Body of pancreas (tissue), 4 donors: ENCODE measurements at regions not wholly inside any gene's neighbourhood (a gene's known extent, or its start where the extent isn't known, plus 50 kb on each side); places are given as distances from the start of the nearest gene placed in this dataset.
"Not testable (repeated sequence)": the region's sequence is repeated elsewhere in the genome, so short reads cannot be mapped to it uniquely, and the experiment has no call there.

Experiments used
- ATAC-seq: fragments of 150-250 bp; one replicate; pipeline ENCODE4 v1.9.1; 2016
- DNase-seq, 4 donors: peaks; one replicate each; pipeline ENCODE4 v3.0.0-alpha.2; 2019
- H3K27ac ChIP-seq, 4 donors: fragments of 200-600 bp; sonication (generic); 1 replicate in 3 of 4; 2 replicates in 1 of 4; pipeline versions ENCODE4 v1.5.1 to v1.6.1; 2016 to 2019; ENCODE audit warnings: mild to moderate bottlenecking in 1 of 4, mixed read lengths in 1 of 4, moderate library complexity in 1 of 4
- H3K27me3 ChIP-seq, 2 donors: fragments of 200-600 bp; sonication (generic); one replicate each; pipeline ENCODE4 v1.6.0; 2016; ENCODE audit warnings: mild to moderate bottlenecking in 1 of 2
- H3K36me3 ChIP-seq, 2 donors: fragments of 200-600 bp; sonication (generic); replicated peaks in 1 of 2; 2 replicates each; pipeline ENCODE4 v1.5.1; 2016; ENCODE audit warnings: low read depth in 2 of 2; ENCODE audit not compliant: insufficient read depth in 1 of 2
- H3K4me1 ChIP-seq: fragments of 200-600 bp; sonication (generic); one replicate; pipeline ENCODE4 v1.6.0; 2016
- H3K4me3 ChIP-seq, 2 donors: fragments of 200-600 bp; sonication (generic); 1 replicate in 1 of 2; 2 replicates in 1 of 2; pipeline ENCODE4 v1.5.1; 2016 to 2019
- H3K9me3 ChIP-seq, 3 donors: fragments of 200-600 bp; sonication (generic); 1 replicate in 2 of 3; 2 replicates in 1 of 3; pipeline ENCODE4 v1.5.1; 2016
- CTCF ChIP-seq, 7 experiments: fragments of 450-650 bp in 4 of 7; fragments of 200-600 bp in 3 of 7; sonication (generic) in 3 of 7; IDR thresholded peaks; one replicate each; pipeline ENCODE4 v1.5.1; 2016 to 2019; ENCODE audit warnings: antibody characterized with exemption in 7 of 7
- POLR2A ChIP-seq, 3 donors: fragments of 450-650 bp; IDR thresholded peaks; one replicate each; pipeline ENCODE4 v1.6.1; 2016; ENCODE audit warnings: antibody characterized with exemption in 3 of 3, mild to moderate bottlenecking in 2 of 3
- WGBS, 2 donors: methylation state at CpG; one replicate each; pipeline ENCODE4 v1.1.5; 2017; 5-methylcytosine and 5-hydroxymethylcytosine counted together
- intact Hi-C: fragments of 100-400 bp; cut with DNase I; formaldehyde crosslinking; loops from one replicate; pipeline ENCODE4 v1.15.1; 2023

DNA sequence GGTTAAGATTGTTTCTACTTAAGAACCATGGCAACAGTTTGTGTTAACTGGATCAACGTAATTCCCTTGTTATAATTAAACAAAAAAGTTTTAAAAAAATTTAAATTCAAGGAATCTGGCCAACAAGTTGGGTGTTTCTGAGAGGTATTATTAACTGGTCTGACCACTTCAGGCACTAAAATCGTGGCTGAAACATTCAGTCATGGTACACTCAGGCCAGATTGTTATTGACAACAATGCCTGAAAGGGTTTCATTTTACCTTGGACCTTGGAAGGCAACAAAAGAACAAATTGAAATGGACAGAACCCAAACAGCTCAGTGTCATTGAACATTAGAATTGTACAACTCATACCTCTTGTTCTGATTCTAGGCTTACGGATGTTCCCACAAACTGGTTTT lies 103.3 kb upstream of the ARMC3 start:
- ATAC-seq = no peak
- H3K36me3 ChIP-seq = no peaks in the 10 kb centered on the region
- no peaks in the 10 kb centered on the region for H3K27me3 ChIP-seq
- TF ChIP-seq POLR2A (IDR thresholded peaks at IDR 0.05) = no peak
- no peak for TF ChIP-seq CTCF (IDR thresholded peaks at IDR 0.05)
- no peak for DNase-seq
- H3K4me3 ChIP-seq = no peak overlapping the region
- H3K9me3 ChIP-seq = no peaks in the 10 kb centered on the region
- no peaks in the 10 kb centered on the region for H3K4me1 ChIP-seq
- no peak overlapping the region for H3K27ac ChIP-seq
- 72 to 77% methylated on average over 3 of the region's 3 CpGs for WGBS, 2 donors
- intact Hi-C loops = no loop called here

- no peak for ATAC-seq
- intact Hi-C loops = no loop called here
- DNase-seq = no peak
- H3K9me3 ChIP-seq = no peaks in the 10 kb centered on the region
- no peak for TF ChIP-seq POLR2A (IDR thresholded peaks at IDR 0.05)
- no peak for TF ChIP-seq CTCF (IDR thresholded peaks at IDR 0.05)
- H3K4me1 ChIP-seq = no peaks in the 10 kb centered on the region
- H3K36me3 ChIP-seq = no peaks in the 10 kb centered on the region
- no peak overlapping the region for H3K4me3 ChIP-seq
- H3K27me3 ChIP-seq = no peaks in the 10 kb centered on the region
- H3K27ac ChIP-seq = no peak overlapping the region
Observed at GRCh38 chr10:22823109-22823508, 104.7 kb upstream of the ARMC3 start.

- H3K4me3 ChIP-seq, DNase-seq, H3K36me3 ChIP-seq, H3K27ac ChIP-seq, intact Hi-C loops, H3K4me1 ChIP-seq, ATAC-seq, H3K9me3 ChIP-seq, H3K27me3 ChIP-seq: not testable (repeated sequence)
- WGBS, 2 donors = 93 to 94% methylated on average over 5 of the region's 5 CpGs
Observed at GRCh38 chr10:22821921-22822320, 105.9 kb upstream of the ARMC3 start.

GRCh38 chr10:22821501-22821900 lies 106.4 kb upstream of the ARMC3 start:
- H3K9me3 ChIP-seq = no peaks in the 10 kb centered on the region

DNA sequence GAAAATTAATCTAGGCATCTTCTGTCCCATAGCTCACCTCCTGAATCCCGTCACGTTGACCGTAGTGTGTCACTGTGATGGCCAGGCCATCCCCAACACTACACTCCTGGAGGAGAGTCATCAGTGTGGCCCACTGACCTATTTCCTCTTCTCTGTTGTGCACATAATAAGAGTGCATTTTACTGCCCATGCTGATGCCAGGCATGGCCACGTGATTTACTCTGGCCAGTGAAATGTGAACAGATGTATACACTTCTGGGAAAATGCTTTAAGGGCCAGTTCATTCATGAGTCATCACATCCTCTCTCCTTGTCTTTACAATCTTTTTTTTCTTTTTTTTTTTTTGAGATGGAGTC lies 101.9 kb upstream of the PIP4K2A start:
- intact Hi-C loops = no loop called here
- 81 to 87% methylated on average over 4 of the region's 4 CpGs for WGBS, 2 donors
- DNase-seq = peak in 1 of 4 donors; percentile 15
- Histone ChIP-seq H3K4me1 (no peaks in the 10 kb centered on the region), H3K27ac (no peak overlapping the region), H3K36me3 (no peaks in the 10 kb centered on the region), H3K4me3 (no peak overlapping the region), H3K27me3 (no peaks in the 10 kb centered on the region), H3K9me3 (no peaks in the 10 kb centered on the region)
- ATAC-seq = no peak
- no peak for TF ChIP-seq CTCF (IDR thresholded peaks at IDR 0.05)
- TF ChIP-seq POLR2A (IDR thresholded peaks at IDR 0.05) = no peak

More at GRCh38 chr10:22821501-22821900, 106.4 kb upstream of the ARMC3 start:
- Histone ChIP-seq H3K27me3 (no peaks in the 10 kb centered on the region), H3K27ac (no peak overlapping the region), H3K4me3 (no peak overlapping the region), H3K4me1 (no peaks in the 10 kb centered on the region), H3K36me3 (no peaks in the 10 kb centered on the region)
- 68 to 87% methylated on average over 1 of the region's 1 CpG for WGBS, 2 donors
- TF ChIP-seq CTCF (IDR thresholded peaks at IDR 0.05) = no peak
- TF ChIP-seq POLR2A (IDR thresholded peaks at IDR 0.05) = no peak
- DNase-seq = no peak
- ATAC-seq = no peak
- intact Hi-C loops = no loop called here
